HTR-8/SVneo (cell line): ENCODE measurements at regions not wholly inside any gene's neighbourhood (a gene's known extent, or its start where the extent isn't known, plus 50 kb on each side); places are given as distances from the start of the nearest gene placed in this dataset.
"Not testable (repeated sequence)": the region's sequence is repeated elsewhere in the genome, so short reads cannot be mapped to it uniquely, and the experiment has no call there.

Source experiments
- DNase-seq: peaks from one replicate; pipeline ENCODE4 v3.0.0; 2011; ENCODE audit warnings: low spot score, mixed read lengths; ENCODE audit not compliant: insufficient read length
- FAIRE-seq: peaks from 2 replicates; lab custom pipeline; 2011; peaks lifted over from hg19 to GRCh38; lab: Jason Lieb, UNC

DNA sequence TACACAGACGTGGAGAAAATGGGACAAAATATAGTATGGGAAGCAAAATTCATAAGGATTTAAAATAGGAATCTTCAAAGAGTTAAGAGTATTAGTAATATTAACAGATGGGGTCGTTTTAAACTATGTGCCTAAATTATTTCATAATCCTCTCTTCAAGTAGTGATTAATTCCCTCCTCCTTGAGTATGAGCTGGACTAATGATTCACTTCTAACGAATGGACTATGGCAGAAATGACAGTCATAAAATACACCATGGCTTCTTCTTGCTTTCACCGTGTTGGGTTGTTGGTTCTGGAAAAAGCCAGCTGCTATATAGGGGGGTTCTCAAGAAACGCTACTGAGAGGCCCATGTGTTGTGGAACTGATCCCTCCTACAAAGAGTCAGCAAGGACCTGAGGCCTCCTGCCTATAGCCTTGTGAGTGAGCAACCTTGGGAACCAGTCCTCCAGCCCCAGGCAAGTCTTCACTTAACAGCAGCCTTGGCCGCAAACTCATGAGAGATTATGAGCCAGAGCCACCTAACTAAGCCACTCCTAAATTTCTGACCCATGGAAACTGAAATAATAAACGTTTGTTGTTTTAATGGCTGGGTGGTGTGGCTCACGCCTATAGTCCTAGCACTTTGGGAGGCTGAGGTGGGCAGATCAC, 64.8 kb upstream of the ABHD2 start:
- no peak for FAIRE-seq
- no peak for DNase-seq

GRCh38 chr15:89024418-89024817, 63.8 kb upstream of the ABHD2 start:
- FAIRE-seq: no peak
- DNase-seq: no peak

DNA sequence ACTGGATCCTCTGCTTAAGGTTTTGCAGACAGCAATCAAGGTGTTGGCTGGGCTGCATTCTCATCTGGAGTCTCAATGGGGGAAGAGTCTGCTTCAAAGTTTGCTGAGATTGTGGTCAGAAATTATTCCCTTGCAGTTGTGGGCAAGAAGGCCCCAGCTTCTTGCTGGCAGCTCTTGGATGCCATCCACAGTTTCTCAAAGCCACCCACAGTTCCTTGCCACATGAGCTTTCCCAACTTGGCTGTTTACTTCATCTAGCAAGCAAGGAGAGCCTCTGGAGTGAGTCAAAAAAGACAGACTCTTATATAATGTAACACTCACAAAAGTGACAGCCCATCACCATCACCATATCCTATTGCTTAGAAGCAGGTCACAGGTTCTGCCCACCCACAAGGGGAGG, 62.1 kb upstream of the ABHD2 start:
- FAIRE-seq (no peak), DNase-seq (no peak)

DNA sequence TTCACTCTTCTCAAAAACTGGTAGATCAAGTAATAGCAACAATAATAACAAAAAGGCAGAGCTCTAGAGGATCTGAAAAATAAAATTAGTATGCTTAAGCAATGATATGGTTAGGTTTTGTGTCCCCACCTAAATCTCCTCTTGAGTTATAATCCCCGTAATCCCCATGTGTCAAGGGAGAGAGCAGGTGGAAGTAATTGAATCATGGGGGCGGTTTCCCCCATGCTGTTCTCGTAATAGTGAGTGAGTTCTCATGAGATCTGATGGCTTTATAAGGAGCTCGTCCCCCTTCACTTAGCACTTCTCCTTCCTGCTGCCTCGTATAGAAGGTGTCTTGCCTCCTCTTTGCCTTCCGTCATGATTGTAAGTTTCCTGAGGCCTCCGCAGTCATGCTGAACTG, 60.2 kb upstream of the ABHD2 start:
- DNase-seq (no peak), FAIRE-seq (no peak)

DNA sequence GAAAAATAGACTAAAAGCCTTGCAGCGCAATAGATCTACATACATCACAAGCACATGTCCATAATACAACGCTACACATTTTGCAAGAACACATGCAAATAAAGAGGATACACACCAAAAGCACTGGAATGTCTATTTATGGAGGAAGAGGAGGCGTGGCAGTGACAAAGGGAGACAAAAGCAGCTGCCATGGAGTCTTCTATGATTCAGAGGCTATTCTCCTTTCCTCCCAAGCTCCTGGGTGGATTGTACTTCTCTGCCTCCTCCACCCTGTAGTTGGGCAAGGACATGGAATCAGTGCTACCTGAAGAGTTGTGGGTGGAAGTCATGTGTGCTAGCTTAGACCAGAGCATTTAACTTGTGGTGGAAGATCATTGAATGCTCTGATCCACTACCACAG, 57.9 kb upstream of the ABHD2 start:
- no peak for DNase-seq
- FAIRE-seq: no peak

DNA sequence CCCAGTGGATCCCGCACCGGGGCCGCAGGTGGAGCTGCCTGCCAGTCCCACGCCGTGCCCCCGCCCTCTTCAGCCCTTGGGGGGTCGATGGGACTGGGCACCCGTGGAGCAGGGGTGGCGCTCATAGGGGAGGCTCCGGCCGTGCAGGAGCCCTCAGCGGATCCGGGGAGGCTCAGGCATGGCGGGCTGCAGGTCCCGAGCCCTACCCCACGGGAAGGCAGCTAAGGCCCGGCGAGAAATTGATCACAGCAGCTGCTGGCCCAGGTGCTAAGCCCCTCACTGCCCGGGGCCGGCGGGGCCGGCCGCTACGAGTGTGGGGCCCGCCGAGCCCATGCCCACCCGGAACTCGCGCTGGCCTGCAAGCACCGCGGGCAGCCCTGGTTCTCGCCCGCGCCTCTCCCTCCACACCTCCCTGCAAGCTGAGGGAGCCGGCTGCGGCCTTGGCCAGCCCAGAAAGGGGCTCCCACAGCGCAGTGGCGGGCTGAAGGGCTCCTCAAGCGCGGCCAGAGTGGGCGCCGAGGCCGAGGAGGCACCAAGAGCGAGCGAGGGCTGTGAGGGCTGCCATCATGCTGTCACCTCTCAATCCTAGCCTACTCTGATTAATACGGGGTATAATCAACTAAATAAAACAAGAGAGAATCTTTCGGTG, 56.5 kb upstream of the ABHD2 start:
- not testable (repeated sequence) for DNase-seq, FAIRE-seq

- DNase-seq (peak; percentile 45), FAIRE-seq (no peak)
These were observed 54.0 kb upstream of the ABHD2 start for GRCh38 chr15:89034305-89034704.

DNA sequence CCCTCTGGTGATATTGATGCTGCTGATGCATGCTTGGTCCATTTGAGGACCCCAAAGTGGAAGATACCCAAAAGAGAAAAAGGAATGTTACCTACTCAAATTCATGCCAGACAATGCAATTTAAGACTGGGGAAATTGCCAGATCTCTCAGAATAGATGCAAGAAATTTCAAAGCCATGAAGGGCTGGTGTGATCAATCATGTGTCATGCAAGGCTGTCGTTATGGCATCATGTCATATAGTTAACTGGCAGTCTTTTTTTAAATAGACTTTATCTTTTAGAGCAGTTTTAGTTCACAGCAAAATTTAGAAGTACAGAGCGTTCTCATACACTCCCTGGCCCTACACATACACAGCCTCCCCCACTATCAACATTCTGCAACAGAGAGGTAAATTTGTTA, 53.1 kb upstream of the ABHD2 start:
- FAIRE-seq (no peak), DNase-seq (no peak)

- DNase-seq (no peak), FAIRE-seq (no peak)
These were observed 52.6 kb upstream of the ABHD2 start for GRCh38 chr15:89035658-89036057.

DNA sequence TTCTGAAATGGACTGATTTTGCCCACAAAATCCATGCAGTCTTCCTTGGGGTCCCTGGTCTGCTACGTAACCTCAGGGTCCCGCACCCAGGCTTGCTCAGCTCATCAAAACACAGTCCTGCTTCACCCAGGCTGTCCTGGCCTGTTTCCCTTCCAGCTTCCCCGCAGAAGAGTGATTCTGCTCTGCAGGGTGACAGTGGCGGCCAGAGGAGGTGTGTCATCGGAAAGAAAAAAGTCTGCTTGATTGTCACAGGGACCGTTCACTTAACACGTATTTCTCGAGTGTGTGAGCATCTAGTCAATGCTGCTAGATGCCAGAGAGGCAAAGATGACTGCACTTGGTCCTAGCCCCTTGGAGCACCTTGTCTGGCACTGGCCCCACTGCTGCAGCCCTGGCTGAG, 50.1 kb upstream of the ABHD2 start:
- FAIRE-seq (no peak), DNase-seq (no peak)
